Fibroblast of villous mesenchyme (primary cell): ENCODE measurements at regions not wholly inside any gene's neighbourhood (a gene's known extent, or its start where the extent isn't known, plus 50 kb on each side); places are given as distances from the start of the nearest gene placed in this dataset.

Source experiments
- DNase-seq: peaks from one replicate; pipeline ENCODE4 v3.0.0-alpha.2; 2010; ENCODE audit warnings: low read depth
- H3K4me3 ChIP-seq: 2 replicates; pipeline ENCODE4 v1.5.1; 2011; ENCODE audit warnings: low read depth, mild to moderate bottlenecking, low read length
- CTCF ChIP-seq: IDR thresholded peaks from 2 replicates; pipeline ENCODE4 v1.5.1; 2012; ENCODE audit warnings: low read depth, mild to moderate bottlenecking, low read length; ENCODE audit not compliant: insufficient read depth

DNA sequence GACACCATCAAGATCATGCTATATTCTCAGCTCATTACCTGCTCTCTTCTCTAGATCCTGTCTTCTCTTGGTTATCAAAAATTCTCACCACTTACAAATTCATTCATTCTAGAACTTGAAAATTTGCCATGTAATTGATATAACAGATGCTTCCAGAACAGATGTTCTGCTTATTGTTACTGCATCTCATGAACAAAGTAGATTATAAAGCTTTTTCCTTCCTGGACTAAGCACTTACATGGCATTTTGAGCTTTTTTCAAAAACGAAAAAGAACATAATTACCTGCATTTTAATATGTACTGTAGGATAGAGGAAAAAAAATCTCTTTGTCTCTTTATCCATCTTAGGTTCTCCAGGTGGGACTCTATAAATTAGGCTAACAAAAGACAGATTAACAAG, 79.6 kb upstream of the CREB1 start:
- TF ChIP-seq CTCF: no peak
- no peak overlapping the region for H3K4me3 ChIP-seq
- DNase-seq: no peak

GRCh38 chr2:207458582-207458981, 71.2 kb upstream of the CREB1 start:
- no peak for DNase-seq
- TF ChIP-seq CTCF: no peak
- H3K4me3 ChIP-seq: no peak overlapping the region

DNA sequence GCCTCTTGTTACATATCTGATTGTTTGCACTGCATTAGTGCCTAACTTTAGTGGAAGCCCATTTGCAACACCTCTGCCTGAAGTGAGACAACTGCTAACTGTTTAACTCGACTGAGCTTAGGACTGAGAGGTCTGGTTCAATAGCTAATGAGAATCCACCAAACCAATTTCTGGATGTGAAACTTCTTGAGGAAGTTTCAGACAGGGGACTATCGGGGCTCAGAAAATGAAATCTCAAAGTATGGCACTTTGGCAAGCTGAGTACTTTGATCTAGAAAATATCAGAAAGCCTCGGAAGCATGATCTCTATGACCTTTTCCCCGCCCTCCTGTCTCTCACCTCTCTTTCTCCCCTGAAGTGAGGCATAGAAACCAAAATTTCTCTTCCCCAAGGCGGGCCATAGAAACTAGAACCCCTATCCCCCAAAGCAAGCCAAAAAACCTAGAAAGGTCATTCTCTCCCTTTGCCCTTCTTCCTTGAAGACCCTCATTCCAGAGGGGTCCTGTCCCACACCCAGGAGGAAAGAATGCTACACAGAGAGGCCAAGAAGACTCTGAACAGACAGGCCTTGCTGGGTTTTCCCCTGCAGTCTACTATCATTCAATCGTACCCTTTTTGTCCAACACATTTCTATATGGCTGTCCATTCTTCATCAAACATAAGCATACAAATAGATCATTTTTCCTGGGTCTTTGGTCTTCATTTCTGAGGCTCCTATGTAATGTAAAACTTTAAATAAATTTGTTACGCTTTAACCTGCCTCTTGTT, 69.6 kb upstream of the CREB1 start:
- H3K4me3 ChIP-seq: no peak overlapping the region
- DNase-seq: no peak
- no peak for TF ChIP-seq CTCF

- no peak overlapping the region for H3K4me3 ChIP-seq
- DNase-seq: no peak
- no peak for TF ChIP-seq CTCF
Measured at GRCh38 chr2:207463433-207463832, 66.3 kb upstream of the CREB1 start.

DNA sequence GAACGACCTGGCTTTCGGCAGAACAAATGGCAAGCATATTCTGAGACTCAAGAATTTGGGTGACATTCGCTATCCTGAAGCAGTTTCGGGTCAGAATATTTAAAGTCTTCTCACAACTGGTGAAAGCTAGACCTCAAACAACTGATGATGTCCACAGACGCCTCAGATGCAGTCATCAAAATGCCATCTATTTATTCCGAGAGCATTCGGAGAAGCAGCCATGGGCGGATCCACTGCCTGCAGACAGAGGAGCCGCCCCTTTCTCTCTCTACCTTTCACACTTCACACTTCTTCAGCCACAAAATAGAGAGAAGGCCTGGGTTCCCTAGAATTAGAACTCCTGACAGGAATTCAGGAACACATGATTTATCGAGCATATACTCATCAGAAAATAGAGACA, 65.8 kb upstream of the CREB1 start:
- DNase-seq: no peak
- no peak overlapping the region for H3K4me3 ChIP-seq
- no peak for TF ChIP-seq CTCF

- TF ChIP-seq CTCF: no peak
- H3K4me3 ChIP-seq: no peak overlapping the region
- DNase-seq: no peak
Measured at GRCh38 chr2:207465894-207466293, 63.9 kb upstream of the CREB1 start.
